HL-60 (cell line): ENCODE measurements at regions not wholly inside any gene's neighbourhood (a gene's known extent, or its start where the extent isn't known, plus 50 kb on each side); places are given as distances from the start of the nearest gene placed in this dataset.

Experiments used
- DNase-seq, 2 experiments: peaks; one replicate each; pipeline ENCODE4 v3.0.0-alpha.2; 2010 to 2020; ENCODE audit warnings: low read depth in 1 of 2, low spot score in 1 of 2
- H3K27ac ChIP-seq: fragments of 250-450 bp; sonication (Bioruptor Pico); replicated peaks from 2 replicates; pipeline ENCODE4 v1.5.1; 2020; ENCODE audit warnings: mild to moderate bottlenecking, moderate library complexity
- H3K27me3 ChIP-seq: fragments of 250-450 bp; sonication (Bioruptor Pico); 2 replicates; pipeline ENCODE4 v1.5.1; 2021; ENCODE audit warnings: mild to moderate bottlenecking, moderate library complexity; ENCODE audit not compliant: insufficient read depth, poor library complexity, severe bottlenecking
- H3K4me3 ChIP-seq: replicated peaks from 2 replicates; pipeline ENCODE4 v1.5.1; 2011; ENCODE audit warnings: mild to moderate bottlenecking, control low read depth, low read length; ENCODE audit not compliant: insufficient read depth
- GABPA ChIP-seq: IDR thresholded peaks from 2 replicates; pipeline ENCODE4 v1.6.1; 2012; ENCODE audit warnings: low read depth
- POLR2AphosphoS5 ChIP-seq: IDR thresholded peaks from 2 replicates; pipeline ENCODE4 v1.6.1; 2012; ENCODE audit warnings: low read depth
- SPI1 ChIP-seq: IDR thresholded peaks from 2 replicates; pipeline ENCODE4 v1.6.1; 2012; ENCODE audit warnings: low read depth, mild to moderate bottlenecking, borderline replicate concordance
- TF ChIP-seq, protein P1 (sequence below): IDR thresholded peaks from one replicate; pipeline ENCODE4 v1.5.1; 2011; ENCODE audit warnings: low read length, control low read depth, inconsistent platforms; ENCODE audit not compliant: insufficient read depth
- TF ChIP-seq, protein P2 (sequence below): IDR thresholded peaks from 2 replicates; pipeline ENCODE4 v1.6.1; 2012; ENCODE audit warnings: low read depth; ENCODE audit not compliant: insufficient replicate concordance

DNA sequence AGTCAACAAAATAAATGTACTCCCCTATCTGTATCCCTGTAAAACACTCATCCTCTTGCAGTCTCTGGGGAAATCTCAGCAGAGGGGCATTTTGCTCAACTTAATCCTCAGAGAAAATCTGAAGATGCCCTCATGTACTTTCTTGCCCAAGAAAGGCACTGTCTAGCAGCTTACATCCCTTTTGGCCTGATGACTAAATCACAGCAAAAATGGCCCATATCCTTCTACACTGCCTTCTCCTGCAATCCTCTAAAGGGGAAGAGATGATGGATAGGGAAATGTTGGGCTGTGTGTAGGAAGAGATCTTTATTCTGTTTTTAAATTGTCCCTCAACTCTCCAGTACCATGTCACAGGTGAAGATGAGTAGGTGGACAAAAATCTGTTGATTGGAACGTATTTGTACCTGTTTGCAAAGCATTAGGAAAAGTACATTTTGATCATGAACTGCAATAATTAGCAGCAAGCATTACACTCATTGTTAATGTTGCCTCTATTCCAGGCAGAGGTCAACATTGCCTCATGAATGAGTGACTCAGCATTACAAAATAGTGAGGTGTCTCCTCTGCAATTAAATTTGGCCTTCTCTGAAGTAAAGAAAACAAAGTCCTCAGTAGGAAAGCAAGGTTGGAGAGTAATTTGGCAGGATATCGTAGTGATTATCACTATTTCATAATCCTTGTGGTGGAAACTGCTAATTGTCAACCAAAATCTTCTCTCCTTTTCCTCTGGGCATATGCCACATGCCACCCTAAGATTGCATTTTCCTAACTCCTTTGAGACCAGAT, 172.4 kb upstream of the CAND1 start:
- no peak overlapping the region for H3K4me3 ChIP-seq
- no peak overlapping the region for H3K27ac ChIP-seq
- no peak for DNase-seq
- H3K27me3 ChIP-seq = no peaks in the 10 kb centered on the region
- TF ChIP-seq, protein P1, sequence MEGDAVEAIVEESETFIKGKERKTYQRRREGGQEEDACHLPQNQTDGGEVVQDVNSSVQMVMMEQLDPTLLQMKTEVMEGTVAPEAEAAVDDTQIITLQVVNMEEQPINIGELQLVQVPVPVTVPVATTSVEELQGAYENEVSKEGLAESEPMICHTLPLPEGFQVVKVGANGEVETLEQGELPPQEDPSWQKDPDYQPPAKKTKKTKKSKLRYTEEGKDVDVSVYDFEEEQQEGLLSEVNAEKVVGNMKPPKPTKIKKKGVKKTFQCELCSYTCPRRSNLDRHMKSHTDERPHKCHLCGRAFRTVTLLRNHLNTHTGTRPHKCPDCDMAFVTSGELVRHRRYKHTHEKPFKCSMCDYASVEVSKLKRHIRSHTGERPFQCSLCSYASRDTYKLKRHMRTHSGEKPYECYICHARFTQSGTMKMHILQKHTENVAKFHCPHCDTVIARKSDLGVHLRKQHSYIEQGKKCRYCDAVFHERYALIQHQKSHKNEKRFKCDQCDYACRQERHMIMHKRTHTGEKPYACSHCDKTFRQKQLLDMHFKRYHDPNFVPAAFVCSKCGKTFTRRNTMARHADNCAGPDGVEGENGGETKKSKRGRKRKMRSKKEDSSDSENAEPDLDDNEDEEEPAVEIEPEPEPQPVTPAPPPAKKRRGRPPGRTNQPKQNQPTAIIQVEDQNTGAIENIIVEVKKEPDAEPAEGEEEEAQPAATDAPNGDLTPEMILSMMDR = no peak
- TF ChIP-seq, protein P2, sequence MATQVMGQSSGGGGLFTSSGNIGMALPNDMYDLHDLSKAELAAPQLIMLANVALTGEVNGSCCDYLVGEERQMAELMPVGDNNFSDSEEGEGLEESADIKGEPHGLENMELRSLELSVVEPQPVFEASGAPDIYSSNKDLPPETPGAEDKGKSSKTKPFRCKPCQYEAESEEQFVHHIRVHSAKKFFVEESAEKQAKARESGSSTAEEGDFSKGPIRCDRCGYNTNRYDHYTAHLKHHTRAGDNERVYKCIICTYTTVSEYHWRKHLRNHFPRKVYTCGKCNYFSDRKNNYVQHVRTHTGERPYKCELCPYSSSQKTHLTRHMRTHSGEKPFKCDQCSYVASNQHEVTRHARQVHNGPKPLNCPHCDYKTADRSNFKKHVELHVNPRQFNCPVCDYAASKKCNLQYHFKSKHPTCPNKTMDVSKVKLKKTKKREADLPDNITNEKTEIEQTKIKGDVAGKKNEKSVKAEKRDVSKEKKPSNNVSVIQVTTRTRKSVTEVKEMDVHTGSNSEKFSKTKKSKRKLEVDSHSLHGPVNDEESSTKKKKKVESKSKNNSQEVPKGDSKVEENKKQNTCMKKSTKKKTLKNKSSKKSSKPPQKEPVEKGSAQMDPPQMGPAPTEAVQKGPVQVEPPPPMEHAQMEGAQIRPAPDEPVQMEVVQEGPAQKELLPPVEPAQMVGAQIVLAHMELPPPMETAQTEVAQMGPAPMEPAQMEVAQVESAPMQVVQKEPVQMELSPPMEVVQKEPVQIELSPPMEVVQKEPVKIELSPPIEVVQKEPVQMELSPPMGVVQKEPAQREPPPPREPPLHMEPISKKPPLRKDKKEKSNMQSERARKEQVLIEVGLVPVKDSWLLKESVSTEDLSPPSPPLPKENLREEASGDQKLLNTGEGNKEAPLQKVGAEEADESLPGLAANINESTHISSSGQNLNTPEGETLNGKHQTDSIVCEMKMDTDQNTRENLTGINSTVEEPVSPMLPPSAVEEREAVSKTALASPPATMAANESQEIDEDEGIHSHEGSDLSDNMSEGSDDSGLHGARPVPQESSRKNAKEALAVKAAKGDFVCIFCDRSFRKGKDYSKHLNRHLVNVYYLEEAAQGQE = no peak
- TF ChIP-seq GABPA = no peak
- no peak for TF ChIP-seq SPI1

GRCh38 chr12:67099858-67100257, 169.3 kb upstream of the CAND1 start:
- Histone ChIP-seq H3K4me3 (no peak overlapping the region), H3K27me3 (no peaks in the 10 kb centered on the region), H3K27ac (no peak overlapping the region)
- TF ChIP-seq SPI1 = no peak
- no peak for TF ChIP-seq GABPA
- TF ChIP-seq, protein P2 = no peak
- TF ChIP-seq, protein P1 = no peak
- no peak for TF ChIP-seq POLR2AphosphoS5
- DNase-seq = no peak

- Histone ChIP-seq H3K4me3 (no peak overlapping the region), H3K27me3 (no peaks in the 10 kb centered on the region), H3K27ac (no peak overlapping the region)
- DNase-seq = no peak
- no peak for TF ChIP-seq GABPA
- TF ChIP-seq, protein P2 = no peak
- no peak for TF ChIP-seq POLR2AphosphoS5
- TF ChIP-seq, protein P1 = no peak
- TF ChIP-seq SPI1 = no peak
Measured at GRCh38 chr12:67103521-67103920, 165.6 kb upstream of the CAND1 start.
